ENCODE measurements at regions not wholly inside any gene's neighbourhood (a gene's known extent, or its start where the extent isn't known, plus 50 kb on each side); places are given as distances from the start of the nearest gene placed in this dataset.

DNA sequence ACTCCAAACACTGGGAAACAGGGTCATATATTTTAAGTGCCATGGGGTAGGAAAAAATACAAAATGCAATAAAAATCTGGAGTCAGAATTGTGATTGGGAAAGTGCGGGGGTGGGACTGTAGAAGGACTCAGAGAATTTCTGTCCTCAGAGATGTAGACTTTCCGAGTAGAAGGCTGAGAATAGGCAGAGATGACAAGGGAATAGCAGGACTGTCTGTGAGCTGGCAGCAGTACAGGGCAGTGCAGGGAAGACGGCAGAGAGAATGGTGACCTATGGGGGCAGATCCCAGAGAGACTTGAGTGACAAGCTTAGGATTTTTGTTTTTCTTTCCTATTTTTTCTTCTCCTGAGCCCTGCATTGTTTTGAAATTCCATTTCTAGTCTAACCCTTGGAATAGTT, 127.6 kb downstream of the SLC16A9 start:
- TF ChIP-seq, protein P1, sequence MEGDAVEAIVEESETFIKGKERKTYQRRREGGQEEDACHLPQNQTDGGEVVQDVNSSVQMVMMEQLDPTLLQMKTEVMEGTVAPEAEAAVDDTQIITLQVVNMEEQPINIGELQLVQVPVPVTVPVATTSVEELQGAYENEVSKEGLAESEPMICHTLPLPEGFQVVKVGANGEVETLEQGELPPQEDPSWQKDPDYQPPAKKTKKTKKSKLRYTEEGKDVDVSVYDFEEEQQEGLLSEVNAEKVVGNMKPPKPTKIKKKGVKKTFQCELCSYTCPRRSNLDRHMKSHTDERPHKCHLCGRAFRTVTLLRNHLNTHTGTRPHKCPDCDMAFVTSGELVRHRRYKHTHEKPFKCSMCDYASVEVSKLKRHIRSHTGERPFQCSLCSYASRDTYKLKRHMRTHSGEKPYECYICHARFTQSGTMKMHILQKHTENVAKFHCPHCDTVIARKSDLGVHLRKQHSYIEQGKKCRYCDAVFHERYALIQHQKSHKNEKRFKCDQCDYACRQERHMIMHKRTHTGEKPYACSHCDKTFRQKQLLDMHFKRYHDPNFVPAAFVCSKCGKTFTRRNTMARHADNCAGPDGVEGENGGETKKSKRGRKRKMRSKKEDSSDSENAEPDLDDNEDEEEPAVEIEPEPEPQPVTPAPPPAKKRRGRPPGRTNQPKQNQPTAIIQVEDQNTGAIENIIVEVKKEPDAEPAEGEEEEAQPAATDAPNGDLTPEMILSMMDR (IDR thresholded peaks at IDR 0.05; ENCODE audit: low read depth, low read length) = no peak
- TF ChIP-seq POLR2A (IDR thresholded peaks at IDR 0.05; ENCODE audit: extremely low read depth, insufficient read length) (no peak), MYC (IDR thresholded peaks at IDR 0.05; ENCODE audit: low read depth, low read length) (no peak)

Data from NB4 (cell line).